ENCODE measurements at regions not wholly inside any gene's neighbourhood (a gene's known extent, or its start where the extent isn't known, plus 50 kb on each side); places are given as distances from the start of the nearest gene placed in this dataset.

DNA sequence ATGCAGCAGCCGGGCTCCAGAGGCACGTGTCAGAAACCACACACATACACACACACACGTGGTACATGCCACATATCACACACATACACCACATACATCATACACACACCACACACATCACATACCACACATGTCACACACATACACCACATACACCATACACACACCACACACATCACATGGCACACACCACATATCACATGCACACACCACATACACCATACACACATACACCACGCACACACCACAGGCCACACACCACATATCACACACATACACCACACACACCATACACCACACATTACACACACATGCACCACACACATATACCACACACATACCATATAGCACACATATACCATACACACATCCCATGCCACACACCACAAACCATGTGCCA lies 97.5 kb upstream of the PRR5 start:
- Histone ChIP-seq H2AFZ (ENCODE audit: low read depth, low read length, poor library complexity, severe bottlenecking) (no peak overlapping the region), H3K4me3 (replicated peaks in 1 of 2; ENCODE audit: low read depth in 1 of 2, low read length in 2 of 2) (no peak overlapping the region), H3K9me2 (ENCODE audit: insufficient read depth) (no peaks in the 10 kb centered on the region), H3K4me1 (ENCODE audit: control insufficient read depth in 1 of 2, insufficient read depth in 2 of 2, low read length in 2 of 2) (no peaks in the 10 kb centered on the region), H3K27ac (ENCODE audit: low read depth, low read length) (no peak overlapping the region), H3K27me3 (ENCODE audit: insufficient read depth, low read length) (peaks cover 8% of the 10 kb centered on the region; the same call in 1 of the 2 replicates), H4K20me1 (ENCODE audit: insufficient read depth) (no peaks in the 10 kb centered on the region), H3K9ac (ENCODE audit: low read length) (no peak overlapping the region), H3K36me3 (ENCODE audit: control insufficient read depth in 1 of 2, insufficient read depth in 2 of 2, low read length in 2 of 2) (no peaks in the 10 kb centered on the region), H3K9me3 (ENCODE audit: control insufficient read depth in 1 of 2, insufficient read depth in 1 of 2, low read depth in 1 of 2, low read length in 2 of 2) (no peaks in the 10 kb centered on the region), H3K79me2 (ENCODE audit: insufficient read depth, low read length) (no peaks in the 10 kb centered on the region), H3K4me2 (ENCODE audit: low read length) (no peak overlapping the region)
- CTCF ChIA-PET, result no interaction called here
- RAD21 ChIA-PET (ENCODE audit: low non-redundant PET in 1 of 2, low total read pairs in 2 of 2, uncharacterized antibody in 2 of 2, unreplicated experiment in 2 of 2), result no interaction called here
- ATAC-seq (no peak), DNase-seq (ENCODE audit: low read depth, low spot score) (no peak)
- no TSS peak for BruUV-seq (replicated peaks)
- TF ChIP-seq EZH2 (IDR thresholded peaks at IDR 0.05) (no peak), EZH2phosphoT487 (IDR thresholded peaks at IDR 0.05; ENCODE audit: borderline replicate concordance) (no peak), SRF (IDR thresholded peaks at IDR 0.05; ENCODE audit: low read depth) (no peak), EGR1 (IDR thresholded peaks at IDR 0.05; ENCODE audit: low read depth) (no peak), ELF1 (IDR thresholded peaks at IDR 0.05; ENCODE audit: borderline replicate concordance, low read depth) (no peak), SIN3A (IDR thresholded peaks at IDR 0.05; ENCODE audit: low read depth) (no peak), POLR2AphosphoS5 (IDR thresholded peaks at IDR 0.05; ENCODE audit: low read depth, low read length) (no peak), CBX3 (IDR thresholded peaks at IDR 0.05; ENCODE audit: low read depth) (no peak), YY1 (IDR thresholded peaks at IDR 0.05; ENCODE audit: extremely low read depth, insufficient replicate concordance, low read depth, low read length) (no peak), CEBPB (IDR thresholded peaks at IDR 0.05; ENCODE audit: low read depth) (no peak), ZNF274 (IDR thresholded peaks at IDR 0.05; ENCODE audit: low read depth, low read length) (no peak), FOSL1 (IDR thresholded peaks at IDR 0.05; ENCODE audit: low read depth) (no peak), POLR2A (IDR thresholded peaks at IDR 0.05; ENCODE audit: borderline replicate concordance, extremely low read depth, insufficient read depth, insufficient read length) (no peak), TCF7L2 (IDR thresholded peaks at IDR 0.05; ENCODE audit: borderline replicate concordance, extremely low read depth, insufficient read depth, insufficient read length) (no peak), ZFX (IDR thresholded peaks at IDR 0.05) (no peak)
- TF ChIP-seq, protein P1, sequence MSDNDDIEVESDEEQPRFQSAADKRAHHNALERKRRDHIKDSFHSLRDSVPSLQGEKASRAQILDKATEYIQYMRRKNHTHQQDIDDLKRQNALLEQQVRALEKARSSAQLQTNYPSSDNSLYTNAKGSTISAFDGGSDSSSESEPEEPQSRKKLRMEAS (IDR thresholded peaks at IDR 0.05), result no peak
- TF ChIP-seq, protein P2, sequence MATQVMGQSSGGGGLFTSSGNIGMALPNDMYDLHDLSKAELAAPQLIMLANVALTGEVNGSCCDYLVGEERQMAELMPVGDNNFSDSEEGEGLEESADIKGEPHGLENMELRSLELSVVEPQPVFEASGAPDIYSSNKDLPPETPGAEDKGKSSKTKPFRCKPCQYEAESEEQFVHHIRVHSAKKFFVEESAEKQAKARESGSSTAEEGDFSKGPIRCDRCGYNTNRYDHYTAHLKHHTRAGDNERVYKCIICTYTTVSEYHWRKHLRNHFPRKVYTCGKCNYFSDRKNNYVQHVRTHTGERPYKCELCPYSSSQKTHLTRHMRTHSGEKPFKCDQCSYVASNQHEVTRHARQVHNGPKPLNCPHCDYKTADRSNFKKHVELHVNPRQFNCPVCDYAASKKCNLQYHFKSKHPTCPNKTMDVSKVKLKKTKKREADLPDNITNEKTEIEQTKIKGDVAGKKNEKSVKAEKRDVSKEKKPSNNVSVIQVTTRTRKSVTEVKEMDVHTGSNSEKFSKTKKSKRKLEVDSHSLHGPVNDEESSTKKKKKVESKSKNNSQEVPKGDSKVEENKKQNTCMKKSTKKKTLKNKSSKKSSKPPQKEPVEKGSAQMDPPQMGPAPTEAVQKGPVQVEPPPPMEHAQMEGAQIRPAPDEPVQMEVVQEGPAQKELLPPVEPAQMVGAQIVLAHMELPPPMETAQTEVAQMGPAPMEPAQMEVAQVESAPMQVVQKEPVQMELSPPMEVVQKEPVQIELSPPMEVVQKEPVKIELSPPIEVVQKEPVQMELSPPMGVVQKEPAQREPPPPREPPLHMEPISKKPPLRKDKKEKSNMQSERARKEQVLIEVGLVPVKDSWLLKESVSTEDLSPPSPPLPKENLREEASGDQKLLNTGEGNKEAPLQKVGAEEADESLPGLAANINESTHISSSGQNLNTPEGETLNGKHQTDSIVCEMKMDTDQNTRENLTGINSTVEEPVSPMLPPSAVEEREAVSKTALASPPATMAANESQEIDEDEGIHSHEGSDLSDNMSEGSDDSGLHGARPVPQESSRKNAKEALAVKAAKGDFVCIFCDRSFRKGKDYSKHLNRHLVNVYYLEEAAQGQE (IDR thresholded peaks at IDR 0.05; ENCODE audit: low read depth), result no peak
- TF ChIP-seq, protein P3, sequence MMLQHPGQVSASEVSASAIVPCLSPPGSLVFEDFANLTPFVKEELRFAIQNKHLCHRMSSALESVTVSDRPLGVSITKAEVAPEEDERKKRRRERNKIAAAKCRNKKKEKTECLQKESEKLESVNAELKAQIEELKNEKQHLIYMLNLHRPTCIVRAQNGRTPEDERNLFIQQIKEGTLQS (IDR thresholded peaks at IDR 0.05), result no peak
- TF ChIP-seq, protein P4, sequence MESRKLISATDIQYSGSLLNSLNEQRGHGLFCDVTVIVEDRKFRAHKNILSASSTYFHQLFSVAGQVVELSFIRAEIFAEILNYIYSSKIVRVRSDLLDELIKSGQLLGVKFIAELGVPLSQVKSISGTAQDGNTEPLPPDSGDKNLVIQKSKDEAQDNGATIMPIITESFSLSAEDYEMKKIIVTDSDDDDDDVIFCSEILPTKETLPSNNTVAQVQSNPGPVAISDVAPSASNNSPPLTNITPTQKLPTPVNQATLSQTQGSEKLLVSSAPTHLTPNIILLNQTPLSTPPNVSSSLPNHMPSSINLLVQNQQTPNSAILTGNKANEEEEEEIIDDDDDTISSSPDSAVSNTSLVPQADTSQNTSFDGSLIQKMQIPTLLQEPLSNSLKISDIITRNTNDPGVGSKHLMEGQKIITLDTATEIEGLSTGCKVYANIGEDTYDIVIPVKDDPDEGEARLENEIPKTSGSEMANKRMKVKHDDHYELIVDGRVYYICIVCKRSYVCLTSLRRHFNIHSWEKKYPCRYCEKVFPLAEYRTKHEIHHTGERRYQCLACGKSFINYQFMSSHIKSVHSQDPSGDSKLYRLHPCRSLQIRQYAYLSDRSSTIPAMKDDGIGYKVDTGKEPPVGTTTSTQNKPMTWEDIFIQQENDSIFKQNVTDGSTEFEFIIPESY (IDR thresholded peaks at IDR 0.05; ENCODE audit: extremely low read depth, insufficient replicate concordance, low read length), result no peak
- TF ChIP-seq, protein P5, sequence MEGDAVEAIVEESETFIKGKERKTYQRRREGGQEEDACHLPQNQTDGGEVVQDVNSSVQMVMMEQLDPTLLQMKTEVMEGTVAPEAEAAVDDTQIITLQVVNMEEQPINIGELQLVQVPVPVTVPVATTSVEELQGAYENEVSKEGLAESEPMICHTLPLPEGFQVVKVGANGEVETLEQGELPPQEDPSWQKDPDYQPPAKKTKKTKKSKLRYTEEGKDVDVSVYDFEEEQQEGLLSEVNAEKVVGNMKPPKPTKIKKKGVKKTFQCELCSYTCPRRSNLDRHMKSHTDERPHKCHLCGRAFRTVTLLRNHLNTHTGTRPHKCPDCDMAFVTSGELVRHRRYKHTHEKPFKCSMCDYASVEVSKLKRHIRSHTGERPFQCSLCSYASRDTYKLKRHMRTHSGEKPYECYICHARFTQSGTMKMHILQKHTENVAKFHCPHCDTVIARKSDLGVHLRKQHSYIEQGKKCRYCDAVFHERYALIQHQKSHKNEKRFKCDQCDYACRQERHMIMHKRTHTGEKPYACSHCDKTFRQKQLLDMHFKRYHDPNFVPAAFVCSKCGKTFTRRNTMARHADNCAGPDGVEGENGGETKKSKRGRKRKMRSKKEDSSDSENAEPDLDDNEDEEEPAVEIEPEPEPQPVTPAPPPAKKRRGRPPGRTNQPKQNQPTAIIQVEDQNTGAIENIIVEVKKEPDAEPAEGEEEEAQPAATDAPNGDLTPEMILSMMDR (IDR thresholded peaks at IDR 0.05 in 2 of 3, conservative IDR thresholded peaks at IDR 0.05 in 1 of 3; ENCODE audit: borderline replicate concordance in 1 of 3, insufficient read depth in 1 of 3, low read depth in 2 of 3, low read length in 2 of 3), result no peak
- intact Hi-C loops (cut with micrococcal nuclease), result no loop called here
- POLR2A ChIA-PET, result no interaction called here
